Neural cell (in vitro differentiated cells): ENCODE measurements at regions not wholly inside any gene's neighbourhood (a gene's known extent, or its start where the extent isn't known, plus 50 kb on each side); places are given as distances from the start of the nearest gene placed in this dataset.

Source experiments
- H2AFZ ChIP-seq: fragments of 200-600, 300-800 bp; sonication (generic), shearing (Covaris generic); 2 replicates; pipeline ENCODE4 v1.6.0; 2014; ENCODE audit warnings: low read depth, mild to moderate bottlenecking, antibody characterized with exemption, low read length, moderate library complexity
- H3F3A ChIP-seq: fragments of 200-600 bp; shearing (Covaris generic); 2 replicates; pipeline ENCODE4 v1.6.1; 2016; ENCODE audit warnings: mild to moderate bottlenecking, moderate library complexity, mixed read lengths, antibody characterized with exemption, low read length; ENCODE audit not compliant: insufficient read depth, poor library complexity, severe bottlenecking
- H3K27ac ChIP-seq: fragments of 200-600, 300-800 bp; sonication (generic), shearing (Covaris generic); 2 replicates; pipeline ENCODE4 v1.5.1; 2014; ENCODE audit warnings: mild to moderate bottlenecking, low read length, moderate library complexity
- H3K27me3 ChIP-seq: fragments of 300-800, 200-600 bp; sonication (generic), shearing (Covaris generic); 2 replicates; pipeline ENCODE4 v1.6.0; 2014; ENCODE audit warnings: mild to moderate bottlenecking, low read depth, low read length, moderate library complexity; ENCODE audit not compliant: insufficient read depth
- H3K36me3 ChIP-seq: fragments of 300-800, 200-600 bp; sonication (generic), shearing (Covaris generic); 2 replicates; pipeline ENCODE4 v1.5.1; 2014; ENCODE audit warnings: mild to moderate bottlenecking, antibody characterized with exemption, low read length, moderate library complexity; ENCODE audit not compliant: insufficient read depth
- H3K4me2 ChIP-seq: fragments of 300-800, 200-600 bp; sonication (generic), shearing (Covaris generic); 2 replicates; pipeline ENCODE4 v1.6.0; 2014; ENCODE audit warnings: mild to moderate bottlenecking, low read length
- H3K4me3 ChIP-seq: fragments of 300-800, 200-600 bp; sonication (generic), shearing (Covaris generic); 2 replicates; pipeline ENCODE4 v1.5.1; 2014; ENCODE audit warnings: mild to moderate bottlenecking, low read length, moderate library complexity
- H3K79me2 ChIP-seq: fragments of 200-600 bp; shearing (Covaris generic); replicated peaks from 2 replicates; pipeline ENCODE4 v1.6.0; 2014; ENCODE audit warnings: mild to moderate bottlenecking, low read length, moderate library complexity; ENCODE audit not compliant: insufficient read depth
- H3K9ac ChIP-seq: fragments of 300-800, 200-600 bp; sonication (generic), shearing (Covaris generic); 2 replicates; pipeline ENCODE4 v1.6.1; 2016; ENCODE audit warnings: mild to moderate bottlenecking, low read length, mixed read lengths
- H3K9me2 ChIP-seq: fragments of 200-600 bp; shearing (Covaris generic); 2 replicates; pipeline ENCODE4 v1.6.1; 2016; ENCODE audit warnings: mild to moderate bottlenecking, low read length, mixed read lengths; ENCODE audit not compliant: insufficient read depth
- H3K9me3 ChIP-seq: fragments of 200-600, 300-800 bp; sonication (generic), shearing (Covaris generic); 2 replicates; pipeline ENCODE4 v1.6.1; 2016; ENCODE audit warnings: mild to moderate bottlenecking, mixed run types, low read length, moderate library complexity, mixed read lengths
- H4K20me1 ChIP-seq: fragments of 200-600 bp; shearing (Covaris generic); 2 replicates; pipeline ENCODE4 v1.6.1; 2016; ENCODE audit warnings: mild to moderate bottlenecking, mixed run types; ENCODE audit not compliant: insufficient read depth
- EP300 ChIP-seq: fragments of 450-650 bp; conservative IDR thresholded peaks from 2 replicates; pipeline ENCODE4 v1.6.1; 2014; ENCODE audit warnings: antibody characterized with exemption, mild to moderate bottlenecking, moderate library complexity; ENCODE audit not compliant: poor library complexity, severe bottlenecking
- EZH2 ChIP-seq: fragments of 200-600, 300-800 bp; shearing (Covaris generic), sonication (generic); IDR thresholded peaks from 2 replicates; pipeline ENCODE4 v1.6.1; 2014; ENCODE audit warnings: antibody characterized with exemption, low read length, borderline replicate concordance, mild to moderate bottlenecking; ENCODE audit not compliant: insufficient read depth, poor library complexity, severe bottlenecking
- MXI1 ChIP-seq: fragments of 450-650 bp; conservative IDR thresholded peaks from 2 replicates; pipeline ENCODE4 v1.6.1; 2014; ENCODE audit warnings: antibody characterized with exemption, mild to moderate bottlenecking; ENCODE audit not compliant: poor library complexity, severe bottlenecking
- POLR2AphosphoS5 ChIP-seq: IDR thresholded peaks from 2 replicates; pipeline ENCODE4 v1.6.1; 2012
- RAD21 ChIP-seq: fragments of 450-650 bp; conservative IDR thresholded peaks from 2 replicates; pipeline ENCODE4 v1.6.1; 2014; ENCODE audit warnings: antibody characterized with exemption, mild to moderate bottlenecking, moderate library complexity
- SMC3 ChIP-seq: fragments of 450-650 bp; conservative IDR thresholded peaks from 2 replicates; pipeline ENCODE4 v1.6.1; 2014; ENCODE audit warnings: antibody characterized with exemption, mild to moderate bottlenecking, moderate library complexity; ENCODE audit not compliant: poor library complexity
- TAF1 ChIP-seq: IDR thresholded peaks from 2 replicates; pipeline ENCODE4 v1.6.1; 2012; ENCODE audit warnings: low read depth
- TF ChIP-seq, protein P1 (sequence below): fragments of 450-650 bp; IDR thresholded peaks from 2 replicates; pipeline ENCODE4 v1.5.1; 2014; ENCODE audit warnings: antibody characterized with exemption, mild to moderate bottlenecking, moderate library complexity; ENCODE audit not compliant: poor library complexity, severe bottlenecking
- TF ChIP-seq, protein P2 (sequence below): IDR thresholded peaks from 2 replicates; pipeline ENCODE4 v1.6.1; 2012; ENCODE audit warnings: borderline replicate concordance

DNA sequence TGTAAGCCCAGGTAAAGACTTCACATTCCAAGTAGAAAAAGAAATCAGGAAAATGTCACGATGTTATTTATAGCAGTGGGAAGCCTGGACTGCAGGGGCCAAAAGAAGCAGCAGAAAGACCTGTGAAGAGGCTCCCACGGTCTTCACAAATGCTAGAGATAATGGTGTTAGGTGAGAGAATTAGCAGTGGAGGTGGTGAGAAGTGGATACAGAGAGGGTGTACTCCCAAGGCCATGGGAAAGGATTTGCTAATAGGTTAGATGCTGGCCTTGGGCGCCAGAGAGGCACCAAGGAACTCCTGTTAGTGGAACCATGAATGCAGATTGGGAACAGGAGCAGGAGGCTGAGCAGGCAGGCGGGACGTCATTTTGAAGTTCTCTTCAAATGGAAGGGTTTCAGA, 386.1 kb downstream of the C12orf75 start:
- Histone ChIP-seq H3K27me3 (no peaks in the 10 kb centered on the region), H3K27ac (no peak overlapping the region), H3K79me2 (no peaks in the 10 kb centered on the region), H3K9me2 (no peaks in the 10 kb centered on the region), H3F3A (no peaks in the 10 kb centered on the region), H3K9me3 (no peaks in the 10 kb centered on the region), H3K4me3 (no peak overlapping the region), H3K9ac (no peak overlapping the region), H3K36me3 (no peaks in the 10 kb centered on the region), H2AFZ (no peak overlapping the region), H4K20me1 (no peaks in the 10 kb centered on the region), H3K4me2 (no peak overlapping the region)
- TF ChIP-seq, protein P1, sequence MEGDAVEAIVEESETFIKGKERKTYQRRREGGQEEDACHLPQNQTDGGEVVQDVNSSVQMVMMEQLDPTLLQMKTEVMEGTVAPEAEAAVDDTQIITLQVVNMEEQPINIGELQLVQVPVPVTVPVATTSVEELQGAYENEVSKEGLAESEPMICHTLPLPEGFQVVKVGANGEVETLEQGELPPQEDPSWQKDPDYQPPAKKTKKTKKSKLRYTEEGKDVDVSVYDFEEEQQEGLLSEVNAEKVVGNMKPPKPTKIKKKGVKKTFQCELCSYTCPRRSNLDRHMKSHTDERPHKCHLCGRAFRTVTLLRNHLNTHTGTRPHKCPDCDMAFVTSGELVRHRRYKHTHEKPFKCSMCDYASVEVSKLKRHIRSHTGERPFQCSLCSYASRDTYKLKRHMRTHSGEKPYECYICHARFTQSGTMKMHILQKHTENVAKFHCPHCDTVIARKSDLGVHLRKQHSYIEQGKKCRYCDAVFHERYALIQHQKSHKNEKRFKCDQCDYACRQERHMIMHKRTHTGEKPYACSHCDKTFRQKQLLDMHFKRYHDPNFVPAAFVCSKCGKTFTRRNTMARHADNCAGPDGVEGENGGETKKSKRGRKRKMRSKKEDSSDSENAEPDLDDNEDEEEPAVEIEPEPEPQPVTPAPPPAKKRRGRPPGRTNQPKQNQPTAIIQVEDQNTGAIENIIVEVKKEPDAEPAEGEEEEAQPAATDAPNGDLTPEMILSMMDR, result no peak
- no peak for TF ChIP-seq SMC3
- no peak for TF ChIP-seq MXI1
- no peak for TF ChIP-seq EZH2
- TF ChIP-seq EP300, result no peak
- TF ChIP-seq POLR2AphosphoS5, result no peak
- TF ChIP-seq, protein P2, sequence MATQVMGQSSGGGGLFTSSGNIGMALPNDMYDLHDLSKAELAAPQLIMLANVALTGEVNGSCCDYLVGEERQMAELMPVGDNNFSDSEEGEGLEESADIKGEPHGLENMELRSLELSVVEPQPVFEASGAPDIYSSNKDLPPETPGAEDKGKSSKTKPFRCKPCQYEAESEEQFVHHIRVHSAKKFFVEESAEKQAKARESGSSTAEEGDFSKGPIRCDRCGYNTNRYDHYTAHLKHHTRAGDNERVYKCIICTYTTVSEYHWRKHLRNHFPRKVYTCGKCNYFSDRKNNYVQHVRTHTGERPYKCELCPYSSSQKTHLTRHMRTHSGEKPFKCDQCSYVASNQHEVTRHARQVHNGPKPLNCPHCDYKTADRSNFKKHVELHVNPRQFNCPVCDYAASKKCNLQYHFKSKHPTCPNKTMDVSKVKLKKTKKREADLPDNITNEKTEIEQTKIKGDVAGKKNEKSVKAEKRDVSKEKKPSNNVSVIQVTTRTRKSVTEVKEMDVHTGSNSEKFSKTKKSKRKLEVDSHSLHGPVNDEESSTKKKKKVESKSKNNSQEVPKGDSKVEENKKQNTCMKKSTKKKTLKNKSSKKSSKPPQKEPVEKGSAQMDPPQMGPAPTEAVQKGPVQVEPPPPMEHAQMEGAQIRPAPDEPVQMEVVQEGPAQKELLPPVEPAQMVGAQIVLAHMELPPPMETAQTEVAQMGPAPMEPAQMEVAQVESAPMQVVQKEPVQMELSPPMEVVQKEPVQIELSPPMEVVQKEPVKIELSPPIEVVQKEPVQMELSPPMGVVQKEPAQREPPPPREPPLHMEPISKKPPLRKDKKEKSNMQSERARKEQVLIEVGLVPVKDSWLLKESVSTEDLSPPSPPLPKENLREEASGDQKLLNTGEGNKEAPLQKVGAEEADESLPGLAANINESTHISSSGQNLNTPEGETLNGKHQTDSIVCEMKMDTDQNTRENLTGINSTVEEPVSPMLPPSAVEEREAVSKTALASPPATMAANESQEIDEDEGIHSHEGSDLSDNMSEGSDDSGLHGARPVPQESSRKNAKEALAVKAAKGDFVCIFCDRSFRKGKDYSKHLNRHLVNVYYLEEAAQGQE, result no peak
- TF ChIP-seq RAD21, result no peak
- TF ChIP-seq TAF1, result no peak

DNA sequence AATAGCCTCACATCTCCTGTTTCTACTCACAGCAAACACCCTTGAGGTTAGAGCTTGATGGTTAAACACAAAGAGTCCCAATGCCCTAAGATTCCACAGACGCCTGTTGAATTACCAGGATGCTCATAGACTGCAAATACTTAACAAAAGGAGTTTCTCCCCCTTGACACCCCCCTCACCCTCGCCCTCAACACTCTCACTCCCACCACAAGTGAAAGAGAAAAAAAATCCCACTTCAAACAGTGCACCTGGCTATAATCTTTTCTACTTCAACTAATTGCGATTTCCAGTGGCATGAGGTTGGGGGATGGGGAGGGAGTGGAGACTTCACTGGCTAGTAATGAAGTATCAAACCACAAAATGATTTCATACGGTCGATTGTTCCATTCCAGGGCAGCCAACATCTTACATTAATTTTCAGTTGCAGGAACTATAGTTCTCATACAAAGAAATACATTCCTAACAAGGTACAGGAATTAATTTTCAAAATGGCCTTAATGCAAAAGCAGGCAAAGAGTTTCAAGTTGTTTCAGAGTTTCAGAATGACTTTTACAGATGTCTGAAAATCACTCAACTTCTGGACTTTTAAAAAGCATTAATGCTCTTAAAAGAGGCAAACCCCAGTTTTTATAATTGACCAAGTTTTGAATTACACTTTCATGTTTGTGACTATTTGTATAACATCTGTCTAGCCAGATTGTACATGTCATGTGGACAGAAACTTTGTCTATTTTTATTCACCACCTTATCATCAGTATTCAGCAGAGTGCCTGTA, 390.7 kb downstream of the C12orf75 start:
- Histone ChIP-seq H3K79me2 (no peaks in the 10 kb centered on the region), H3K4me2 (no peak overlapping the region), H3K27ac (no peak overlapping the region), H2AFZ (no peak overlapping the region), H3K27me3 (no peaks in the 10 kb centered on the region), H3K9ac (no peak overlapping the region), H3K9me3 (no peaks in the 10 kb centered on the region), H3K36me3 (no peaks in the 10 kb centered on the region), H3K9me2 (no peaks in the 10 kb centered on the region), H3F3A (no peaks in the 10 kb centered on the region), H4K20me1 (no peaks in the 10 kb centered on the region), H3K4me3 (no peak overlapping the region)
- no peak for TF ChIP-seq TAF1
- no peak for TF ChIP-seq EZH2
- no peak for TF ChIP-seq SMC3
- no peak for TF ChIP-seq POLR2AphosphoS5
- no peak for TF ChIP-seq EP300
- TF ChIP-seq, protein P2, result no peak
- TF ChIP-seq MXI1, result no peak
- TF ChIP-seq, protein P1, result no peak
- no peak for TF ChIP-seq RAD21
